Activated T-cell treated with anti-CD3 and anti-CD28 coated beads, Interleukin-2, amount 50 U/mL, for 72 hours (primary cell): ENCODE measurements at regions not wholly inside any gene's neighbourhood (a gene's known extent, or its start where the extent isn't known, plus 50 kb on each side); places are given as distances from the start of the nearest gene placed in this dataset.

ENCODE experiments used
- ATAC-seq, 2 donors: fragments of 150-1000 bp; cut with Tn5 transposase; replicated peaks in 1 of 2; 2 replicates each; pipeline ENCODE4 v1.10.0; 2021; ENCODE audit warnings: moderate library complexity in 2 of 2, mild to moderate bottlenecking in 1 of 2
- DNase-seq, 2 donors: peaks; one replicate each; pipeline ENCODE4 v3.0.0; 2021 to 2022; ENCODE audit warnings: mixed read lengths in 1 of 2
- H3K27ac Mint-ChIP-seq: one replicate; pipeline ENCODE4 v1.8.0; 2022; ENCODE audit warnings: mild to moderate bottlenecking, moderate library complexity, mixed read lengths
- H3K27me3 Mint-ChIP-seq: one replicate; pipeline ENCODE4 v1.8.0; 2022; ENCODE audit warnings: low read depth, mixed read lengths
- H3K36me3 Mint-ChIP-seq, 2 donors: one replicate each; pipeline ENCODE4 v1.8.0; 2022; ENCODE audit warnings: mixed read lengths in 2 of 2, mild to moderate bottlenecking in 1 of 2; ENCODE audit not compliant: insufficient read depth in 2 of 2
- H3K4me1 Mint-ChIP-seq: one replicate; pipeline ENCODE4 v1.8.0; 2022; ENCODE audit warnings: low read depth, mixed read lengths
- H3K4me3 Mint-ChIP-seq, 2 donors: one replicate each; pipeline ENCODE4 v1.8.0; 2022; ENCODE audit warnings: mild to moderate bottlenecking in 2 of 2, mixed read lengths in 2 of 2, moderate library complexity in 2 of 2
- H3K9me3 Mint-ChIP-seq, 2 donors: one replicate each; pipeline ENCODE4 v1.8.0; 2022; ENCODE audit warnings: mixed read lengths in 2 of 2

GRCh38 chr3:26064297-26064696 is 274.4 kb downstream of the OXSM start:
- ATAC-seq: no peak
- Mint-ChIP-seq H3K36me3 (no peaks in the 10 kb centered on the region), H3K4me1 (no peaks in the 10 kb centered on the region), H3K27ac (no peak overlapping the region), H3K4me3 (no peak overlapping the region), H3K9me3 (no peaks in the 10 kb centered on the region), H3K27me3 (no peaks in the 10 kb centered on the region)
- DNase-seq: no peak

- Mint-ChIP-seq H3K4me1 (no peaks in the 10 kb centered on the region), H3K27ac (no peak overlapping the region), H3K9me3 (no peaks in the 10 kb centered on the region), H3K27me3 (no peaks in the 10 kb centered on the region), H3K36me3 (no peaks in the 10 kb centered on the region), H3K4me3 (no peak overlapping the region)
- ATAC-seq (no peak), DNase-seq (no peak)
Observed at GRCh38 chr3:26068890-26069289, 279.0 kb downstream of the OXSM start.

DNA sequence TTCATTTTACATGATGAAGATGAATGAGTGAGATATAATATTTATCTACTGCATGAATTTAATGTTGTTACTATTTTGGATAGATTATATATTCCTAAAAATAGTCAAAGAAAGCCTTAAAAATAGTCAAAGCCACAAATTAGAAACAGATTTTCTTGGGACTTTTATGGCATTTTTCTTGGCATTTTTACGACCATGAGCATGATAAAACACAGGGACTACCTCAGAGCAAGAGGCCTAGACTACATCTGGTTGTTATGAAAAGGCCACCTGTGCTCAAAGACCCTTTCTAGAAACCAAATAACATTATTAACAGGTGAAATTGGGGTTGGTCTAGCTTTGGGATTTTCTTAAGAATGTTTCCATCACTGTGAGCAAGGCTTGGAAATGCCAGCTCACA is 281.0 kb downstream of the OXSM start:
- no peak for ATAC-seq
- peaks cover 1% of the 10 kb centered on the region for H3K27me3 Mint-ChIP-seq

GRCh38 chr3:26074080-26074479 is 284.2 kb downstream of the OXSM start:
- Mint-ChIP-seq H3K27me3 (peaks cover 5% of the 10 kb centered on the region), H3K36me3 (no peaks in the 10 kb centered on the region), H3K9me3 (no peaks in the 10 kb centered on the region), H3K4me1 (no peaks in the 10 kb centered on the region), H3K4me3 (no peak overlapping the region), H3K27ac (no peak overlapping the region)
- DNase-seq: no peak
- no peak for ATAC-seq

More for the DNA sequence above, 281.0 kb downstream of the OXSM start:
- H3K4me1 Mint-ChIP-seq: no peaks in the 10 kb centered on the region
- no peak for DNase-seq
- H3K4me3 Mint-ChIP-seq: no peak overlapping the region
- no peaks in the 10 kb centered on the region for H3K36me3 Mint-ChIP-seq
- no peaks in the 10 kb centered on the region for H3K9me3 Mint-ChIP-seq
- no peak overlapping the region for H3K27ac Mint-ChIP-seq

DNA sequence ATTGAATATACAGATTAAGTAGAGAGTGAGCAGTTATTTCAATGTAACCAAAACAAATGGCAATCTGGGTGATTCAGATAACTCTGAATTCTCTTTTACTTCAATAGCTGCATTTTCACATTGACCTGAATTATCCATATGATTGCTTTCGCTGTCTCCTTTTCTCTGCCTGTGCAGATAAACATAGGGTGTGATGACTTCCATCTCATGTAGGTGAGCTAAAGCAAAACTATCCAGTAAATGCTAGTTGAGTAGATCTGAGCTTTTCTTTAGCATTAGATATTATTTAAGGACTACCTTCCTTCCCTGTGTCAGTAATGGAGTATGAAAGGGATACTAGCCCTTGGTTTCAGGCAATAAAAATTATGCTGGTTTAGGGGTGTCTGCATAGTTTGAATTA is 288.6 kb downstream of the OXSM start:
- Mint-ChIP-seq H3K4me1 (no peaks in the 10 kb centered on the region), H3K4me3 (no peak overlapping the region), H3K27me3 (peaks cover 5% of the 10 kb centered on the region), H3K9me3 (no peaks in the 10 kb centered on the region), H3K36me3 (no peaks in the 10 kb centered on the region), H3K27ac (no peak overlapping the region)
- ATAC-seq (no peak), DNase-seq (no peak)

- Mint-ChIP-seq H3K4me3 (no peak overlapping the region), H3K9me3 (peaks cover 2 to 4% of the 10 kb centered on the region in 2 donors), H3K4me1 (no peaks in the 10 kb centered on the region), H3K27me3 (peaks cover 1% of the 10 kb centered on the region), H3K36me3 (no peaks in the 10 kb centered on the region), H3K27ac (no peak overlapping the region)
- ATAC-seq (no peak), DNase-seq (no peak)
Observed at GRCh38 chr3:26081166-26081565, 291.3 kb downstream of the OXSM start.

DNA sequence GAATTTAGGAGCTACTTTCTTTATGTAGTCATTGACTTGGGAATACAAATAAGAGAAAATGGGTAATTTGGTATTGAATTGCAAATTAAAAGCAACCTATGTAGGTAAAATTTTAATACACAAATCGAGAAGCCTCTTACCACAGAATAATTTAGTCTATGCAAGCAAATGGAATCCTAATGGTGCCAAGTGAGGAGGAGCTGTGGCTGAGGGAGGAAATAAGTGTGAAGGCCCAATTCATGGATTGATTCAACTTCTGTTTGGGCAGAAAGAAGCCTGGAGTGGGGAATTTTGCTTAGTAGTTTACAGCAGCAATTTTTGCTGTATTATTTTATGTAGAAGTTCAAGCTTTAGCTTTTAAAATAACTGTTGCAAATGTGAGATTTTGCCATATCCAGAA is 291.9 kb downstream of the OXSM start:
- Mint-ChIP-seq H3K9me3 (peaks cover 2 to 4% of the 10 kb centered on the region in 2 donors), H3K27ac (no peak overlapping the region), H3K4me1 (no peaks in the 10 kb centered on the region), H3K27me3 (no peaks in the 10 kb centered on the region), H3K36me3 (no peaks in the 10 kb centered on the region), H3K4me3 (no peak overlapping the region)
- DNase-seq (no peak), ATAC-seq (no peak)

- DNase-seq (no peak), ATAC-seq (no peak)
- Mint-ChIP-seq H3K27ac (no peak overlapping the region), H3K27me3 (no peaks in the 10 kb centered on the region), H3K36me3 (peaks cover 0 to under 1% of the 10 kb centered on the region in 2 donors), H3K9me3 (peaks cover 2 to 7% of the 10 kb centered on the region in 2 donors), H3K4me3 (no peak overlapping the region), H3K4me1 (no peaks in the 10 kb centered on the region)
Observed at GRCh38 chr3:26082911-26083310, 293.0 kb downstream of the OXSM start.

GRCh38 chr3:26084629-26085028 is 294.7 kb downstream of the OXSM start:
- DNase-seq: no peak
- Mint-ChIP-seq H3K9me3 (peaks cover 7 to 16% of the 10 kb centered on the region in 2 donors), H3K4me3 (no peak overlapping the region), H3K27me3 (no peaks in the 10 kb centered on the region), H3K36me3 (peaks cover 0 to 5% of the 10 kb centered on the region in 2 donors), H3K27ac (no peak overlapping the region), H3K4me1 (no peaks in the 10 kb centered on the region)
- no peak for ATAC-seq

DNA sequence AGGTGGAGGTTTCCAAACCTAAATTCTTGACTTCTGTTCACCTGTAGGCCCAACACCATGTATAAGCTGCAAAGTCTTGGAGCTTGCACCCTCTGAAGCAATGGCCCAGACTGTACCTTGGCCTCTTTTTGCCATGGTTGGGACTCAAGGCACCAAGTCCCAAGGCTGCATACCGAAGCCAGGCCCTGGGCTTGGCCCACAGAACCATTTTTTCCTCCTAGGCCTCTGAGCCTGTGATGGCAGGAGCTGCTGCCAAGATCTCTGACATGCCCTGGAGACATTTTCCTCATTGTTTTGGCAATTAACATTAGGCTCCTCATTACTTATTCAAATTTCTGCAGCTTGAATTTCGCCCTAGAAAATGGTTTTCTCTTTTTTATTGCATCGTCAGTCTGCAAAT is 297.9 kb downstream of the OXSM start:
- Mint-ChIP-seq H3K36me3 (peaks cover 0 to 5% of the 10 kb centered on the region in 2 donors), H3K27me3 (no peaks in the 10 kb centered on the region), H3K9me3 (peaks cover 8 to 16% of the 10 kb centered on the region in 2 donors), H3K4me1 (no peaks in the 10 kb centered on the region), H3K27ac (no peak overlapping the region), H3K4me3 (no peak overlapping the region)
- ATAC-seq (no peak), DNase-seq (no peak)

- Mint-ChIP-seq H3K36me3 (peaks cover 0 to 5% of the 10 kb centered on the region in 2 donors), H3K27me3 (no peaks in the 10 kb centered on the region), H3K4me3 (no peak overlapping the region), H3K9me3 (peaks cover 8 to 16% of the 10 kb centered on the region in 2 donors), H3K4me1 (no peaks in the 10 kb centered on the region), H3K27ac (no peak overlapping the region)
- DNase-seq: no peak
- ATAC-seq: no peak
Observed at GRCh38 chr3:26089249-26089648, 299.4 kb downstream of the OXSM start.

DNA sequence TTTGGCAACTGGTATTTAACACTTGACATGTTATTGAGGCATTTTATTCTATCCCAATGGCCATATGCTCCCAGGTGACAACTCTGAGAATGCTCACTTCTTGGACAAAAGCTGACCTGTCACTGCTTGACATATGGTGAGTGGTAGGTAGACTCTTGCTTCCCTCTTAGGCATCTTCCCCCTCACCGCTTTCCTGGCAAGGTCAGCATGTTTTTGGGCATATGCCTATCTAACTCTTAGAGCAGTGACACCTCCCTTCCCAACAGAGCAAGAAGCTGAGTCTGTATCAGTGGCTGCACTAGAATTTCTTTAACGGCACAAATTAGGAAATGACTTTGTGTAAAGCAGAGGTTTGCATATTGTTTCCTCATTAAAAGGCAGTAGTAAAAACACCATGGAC is 300.7 kb downstream of the OXSM start:
- no peak overlapping the region for H3K4me3 Mint-ChIP-seq
- DNase-seq: no peak
- H3K9me3 Mint-ChIP-seq: peaks cover 6 to 15% of the 10 kb centered on the region in 2 donors
- H3K4me1 Mint-ChIP-seq: no peaks in the 10 kb centered on the region
- H3K36me3 Mint-ChIP-seq: peaks cover 0 to 5% of the 10 kb centered on the region in 2 donors
- no peak for ATAC-seq
- no peaks in the 10 kb centered on the region for H3K27me3 Mint-ChIP-seq
- no peak overlapping the region for H3K27ac Mint-ChIP-seq

GRCh38 chr3:26091096-26091495 is 301.2 kb downstream of the OXSM start:
- Mint-ChIP-seq H3K4me3 (no peak overlapping the region), H3K36me3 (peaks cover 0 to 5% of the 10 kb centered on the region in 2 donors), H3K27ac (no peak overlapping the region), H3K27me3 (no peaks in the 10 kb centered on the region), H3K4me1 (no peaks in the 10 kb centered on the region), H3K9me3 (peaks cover 6 to 17% of the 10 kb centered on the region in 2 donors)
- DNase-seq (no peak), ATAC-seq (no peak)

GRCh38 chr3:26091626-26092025 is 301.7 kb downstream of the OXSM start:
- ATAC-seq (no peak), DNase-seq (no peak)
- Mint-ChIP-seq H3K9me3 (peaks cover 8 to 17% of the 10 kb centered on the region in 2 donors), H3K4me3 (no peak overlapping the region), H3K27me3 (no peaks in the 10 kb centered on the region), H3K27ac (no peak overlapping the region), H3K36me3 (peaks cover 0 to 5% of the 10 kb centered on the region in 2 donors), H3K4me1 (no peaks in the 10 kb centered on the region)
